Transverse colon (tissue), 4 donors: ENCODE measurements at regions not wholly inside any gene's neighbourhood (a gene's known extent, or its start where the extent isn't known, plus 50 kb on each side); places are given as distances from the start of the nearest gene placed in this dataset.

ENCODE experiments used
- EP300 ChIP-seq: sonication (generic); formaldehyde crosslinking; IDR thresholded peaks from one replicate; pipeline ENCODE4 v1.6.1; 2017; ENCODE audit warnings: antibody characterized with exemption, low read depth
- POLR2A ChIP-seq: fragments of 450-650 bp; IDR thresholded peaks from one replicate; pipeline ENCODE4 v1.6.1; 2016; ENCODE audit warnings: antibody characterized with exemption, mild to moderate bottlenecking, moderate library complexity
- POLR2AphosphoS5 ChIP-seq, 3 donors: sonication (generic); formaldehyde crosslinking; IDR thresholded peaks; one replicate each; pipeline ENCODE4 v1.6.1; 2016; ENCODE audit warnings: antibody characterized with exemption in 3 of 3
- TF ChIP-seq, protein P1 (sequence below), 5 experiments: fragments of 200-600 bp in 3 of 5; fragments of 450-650 bp in 2 of 5; sonication (generic) in 3 of 5; IDR thresholded peaks; 1 replicate in 2 of 5; 2 replicates in 3 of 5; pipeline ENCODE4 v1.5.1; 2016 to 2017; ENCODE audit warnings: antibody characterized with exemption in 5 of 5, inconsistent platforms in 3 of 5, mild to moderate bottlenecking in 2 of 5, moderate library complexity in 1 of 5

DNA sequence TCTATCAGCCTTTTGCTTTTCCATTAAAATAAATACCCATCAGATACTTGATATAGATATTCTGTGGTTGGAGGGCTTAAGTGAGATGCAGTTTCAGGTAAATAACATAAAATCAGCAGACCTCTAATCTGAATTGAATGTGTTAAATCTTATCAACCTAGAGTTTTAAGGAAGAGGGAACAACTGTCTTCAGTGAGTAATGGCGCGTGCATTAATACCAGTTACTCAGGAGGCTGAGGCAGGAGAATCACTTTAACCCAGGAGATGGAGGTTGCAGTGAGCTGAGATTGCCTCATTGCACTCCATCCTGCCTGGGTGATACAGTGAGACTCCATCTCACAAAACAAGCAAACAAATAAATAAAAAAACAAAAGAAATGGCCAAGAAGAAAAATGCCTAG, 54.3 kb downstream of the FAT4 start:
- no peak for TF ChIP-seq POLR2A
- TF ChIP-seq, protein P1, sequence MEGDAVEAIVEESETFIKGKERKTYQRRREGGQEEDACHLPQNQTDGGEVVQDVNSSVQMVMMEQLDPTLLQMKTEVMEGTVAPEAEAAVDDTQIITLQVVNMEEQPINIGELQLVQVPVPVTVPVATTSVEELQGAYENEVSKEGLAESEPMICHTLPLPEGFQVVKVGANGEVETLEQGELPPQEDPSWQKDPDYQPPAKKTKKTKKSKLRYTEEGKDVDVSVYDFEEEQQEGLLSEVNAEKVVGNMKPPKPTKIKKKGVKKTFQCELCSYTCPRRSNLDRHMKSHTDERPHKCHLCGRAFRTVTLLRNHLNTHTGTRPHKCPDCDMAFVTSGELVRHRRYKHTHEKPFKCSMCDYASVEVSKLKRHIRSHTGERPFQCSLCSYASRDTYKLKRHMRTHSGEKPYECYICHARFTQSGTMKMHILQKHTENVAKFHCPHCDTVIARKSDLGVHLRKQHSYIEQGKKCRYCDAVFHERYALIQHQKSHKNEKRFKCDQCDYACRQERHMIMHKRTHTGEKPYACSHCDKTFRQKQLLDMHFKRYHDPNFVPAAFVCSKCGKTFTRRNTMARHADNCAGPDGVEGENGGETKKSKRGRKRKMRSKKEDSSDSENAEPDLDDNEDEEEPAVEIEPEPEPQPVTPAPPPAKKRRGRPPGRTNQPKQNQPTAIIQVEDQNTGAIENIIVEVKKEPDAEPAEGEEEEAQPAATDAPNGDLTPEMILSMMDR (IDR thresholded peaks at IDR 0.05) = no peak
- no peak for TF ChIP-seq POLR2AphosphoS5 (IDR thresholded peaks at IDR 0.05)
- no peak for TF ChIP-seq EP300
